Central memory CD8-positive, alpha-beta T cell (primary cell): ENCODE measurements at regions not wholly inside any gene's neighbourhood (a gene's known extent, or its start where the extent isn't known, plus 50 kb on each side); places are given as distances from the start of the nearest gene placed in this dataset.

Source experiments
- ATAC-seq: fragments of 150-1000 bp; cut with Tn5 transposase; replicated peaks from 2 replicates; pipeline ENCODE4 v1.10.0; 2022; ENCODE audit warnings: mild to moderate bottlenecking, moderate FRiP score, moderate number of reproducible peaks; ENCODE audit not compliant: poor library complexity, severe bottlenecking; ENCODE audit errors: extremely low read depth
- DNase-seq, 2 donors: peaks; one replicate each; pipeline ENCODE4 v3.0.0; 2021; ENCODE audit warnings: low spot score in 2 of 2
- H3K27ac Mint-ChIP-seq: one replicate; pipeline ENCODE4 v1.8.0; 2022; ENCODE audit warnings: low read depth, mild to moderate bottlenecking, moderate library complexity, mixed read lengths
- H3K27me3 Mint-ChIP-seq: one replicate; pipeline ENCODE4 v1.8.0; 2022; ENCODE audit warnings: mixed read lengths
- H3K36me3 Mint-ChIP-seq: one replicate; pipeline ENCODE4 v1.8.0; 2022; ENCODE audit warnings: mild to moderate bottlenecking, moderate library complexity, mixed read lengths; ENCODE audit not compliant: insufficient read depth
- H3K4me1 Mint-ChIP-seq: one replicate; pipeline ENCODE4 v1.8.0; 2022; ENCODE audit warnings: mixed read lengths
- H3K4me3 Mint-ChIP-seq: one replicate; pipeline ENCODE4 v1.8.0; 2022; ENCODE audit warnings: mild to moderate bottlenecking, moderate library complexity, mixed read lengths
- H3K9me3 Mint-ChIP-seq: one replicate; pipeline ENCODE4 v1.8.0; 2022; ENCODE audit warnings: mixed read lengths

- H3K27ac Mint-ChIP-seq: no peak overlapping the region
- no peak for ATAC-seq
- DNase-seq: no peak
- no peaks in the 10 kb centered on the region for H3K36me3 Mint-ChIP-seq
- H3K4me3 Mint-ChIP-seq: no peak overlapping the region
- peaks cover 14% of the 10 kb centered on the region for H3K9me3 Mint-ChIP-seq
- H3K4me1 Mint-ChIP-seq: no peaks in the 10 kb centered on the region
- H3K27me3 Mint-ChIP-seq: no peaks in the 10 kb centered on the region
Observed at GRCh38 chr5:17882760-17883488, 248.7 kb downstream of the TAF11L14 start.

- Mint-ChIP-seq H3K27ac (no peak overlapping the region), H3K4me3 (no peak overlapping the region), H3K9me3 (peaks cover 21% of the 10 kb centered on the region), H3K4me1 (no peaks in the 10 kb centered on the region), H3K36me3 (no peaks in the 10 kb centered on the region), H3K27me3 (no peaks in the 10 kb centered on the region)
- no peak for DNase-seq
- no peak for ATAC-seq
Observed at GRCh38 chr5:17888155-17888554, 253.9 kb downstream of the TAF11L14 start.

- Mint-ChIP-seq H3K4me3 (no peak overlapping the region), H3K27me3 (no peaks in the 10 kb centered on the region), H3K4me1 (no peaks in the 10 kb centered on the region), H3K27ac (no peak overlapping the region), H3K9me3 (peaks cover 13% of the 10 kb centered on the region), H3K36me3 (peaks cover 1% of the 10 kb centered on the region)
- DNase-seq (no peak), ATAC-seq (no peak)
Observed at GRCh38 chr5:17890501-17890900, 256.2 kb downstream of the TAF11L14 start.

GRCh38 chr5:17891881-17892280 is 257.6 kb downstream of the TAF11L14 start:
- ATAC-seq: no peak
- Mint-ChIP-seq H3K36me3 (peaks cover 1% of the 10 kb centered on the region), H3K27me3 (no peaks in the 10 kb centered on the region), H3K4me1 (no peaks in the 10 kb centered on the region), H3K4me3 (no peak overlapping the region), H3K27ac (no peak overlapping the region), H3K9me3 (peaks cover 18% of the 10 kb centered on the region)
- DNase-seq: no peak

- ATAC-seq (no peak), DNase-seq (no peak)
- Mint-ChIP-seq H3K4me1 (no peaks in the 10 kb centered on the region), H3K4me3 (no peak overlapping the region), H3K9me3 (peaks cover 15% of the 10 kb centered on the region), H3K27ac (no peak overlapping the region), H3K36me3 (peaks cover 1% of the 10 kb centered on the region), H3K27me3 (no peaks in the 10 kb centered on the region)
Observed at GRCh38 chr5:17893026-17893635, 258.9 kb downstream of the TAF11L14 start.

GRCh38 chr5:17895288-17896033 is 261.2 kb downstream of the TAF11L14 start:
- DNase-seq (no peak), ATAC-seq (no peak)
- H3K27ac Mint-ChIP-seq: no peak overlapping the region
- H3K4me1 Mint-ChIP-seq: no peaks in the 10 kb centered on the region
- no peak overlapping the region for H3K4me3 Mint-ChIP-seq
- peaks cover 1% of the 10 kb centered on the region for H3K36me3 Mint-ChIP-seq
- H3K27me3 Mint-ChIP-seq: no peaks in the 10 kb centered on the region
- H3K9me3 Mint-ChIP-seq: peaks cover 20% of the 10 kb centered on the region

- ATAC-seq: no peak
- H3K36me3 Mint-ChIP-seq: peaks cover 1% of the 10 kb centered on the region
- H3K27me3 Mint-ChIP-seq: no peaks in the 10 kb centered on the region
- no peak overlapping the region for H3K27ac Mint-ChIP-seq
- no peaks in the 10 kb centered on the region for H3K4me1 Mint-ChIP-seq
- no peak for DNase-seq
- peaks cover 24% of the 10 kb centered on the region for H3K9me3 Mint-ChIP-seq
- no peak overlapping the region for H3K4me3 Mint-ChIP-seq
Observed at GRCh38 chr5:17896605-17897004, 262.3 kb downstream of the TAF11L14 start.

GRCh38 chr5:17897776-17898175 is 263.5 kb downstream of the TAF11L14 start:
- H3K9me3 Mint-ChIP-seq: peaks cover 34% of the 10 kb centered on the region
- ATAC-seq: no peak
- H3K27ac Mint-ChIP-seq: no peak overlapping the region
- no peak for DNase-seq
- H3K4me1 Mint-ChIP-seq: no peaks in the 10 kb centered on the region
- H3K36me3 Mint-ChIP-seq: peaks cover 1% of the 10 kb centered on the region
- no peak overlapping the region for H3K4me3 Mint-ChIP-seq
- H3K27me3 Mint-ChIP-seq: no peaks in the 10 kb centered on the region

- H3K4me1 Mint-ChIP-seq: no peaks in the 10 kb centered on the region
- H3K36me3 Mint-ChIP-seq: peaks cover 1% of the 10 kb centered on the region
- no peak overlapping the region for H3K27ac Mint-ChIP-seq
- peaks cover 41% of the 10 kb centered on the region for H3K9me3 Mint-ChIP-seq
- no peak overlapping the region for H3K4me3 Mint-ChIP-seq
- no peaks in the 10 kb centered on the region for H3K27me3 Mint-ChIP-seq
- DNase-seq (no peak), ATAC-seq (no peak)
Observed at GRCh38 chr5:17898766-17899165, 264.5 kb downstream of the TAF11L14 start.

- Mint-ChIP-seq H3K27me3 (no peaks in the 10 kb centered on the region), H3K9me3 (peaks cover 21% of the 10 kb centered on the region), H3K4me1 (no peaks in the 10 kb centered on the region), H3K36me3 (no peaks in the 10 kb centered on the region), H3K27ac (no peak overlapping the region), H3K4me3 (no peak overlapping the region)
- DNase-seq: no peak
- ATAC-seq: no peak
Observed at GRCh38 chr5:17907094-17907493, 272.8 kb downstream of the TAF11L14 start.

- Mint-ChIP-seq H3K27ac (no peak overlapping the region), H3K36me3 (no peaks in the 10 kb centered on the region), H3K4me3 (no peak overlapping the region), H3K9me3 (peaks cover 13% of the 10 kb centered on the region), H3K27me3 (no peaks in the 10 kb centered on the region), H3K4me1 (no peaks in the 10 kb centered on the region)
- no peak for ATAC-seq
- no peak for DNase-seq
Observed at GRCh38 chr5:17910318-17910717, 276.1 kb downstream of the TAF11L14 start.

- H3K4me1 Mint-ChIP-seq: no peaks in the 10 kb centered on the region
- H3K27me3 Mint-ChIP-seq: no peaks in the 10 kb centered on the region
- H3K4me3 Mint-ChIP-seq: no peak overlapping the region
- peaks cover 13% of the 10 kb centered on the region for H3K9me3 Mint-ChIP-seq
- ATAC-seq: no peak
- no peak for DNase-seq
- no peaks in the 10 kb centered on the region for H3K36me3 Mint-ChIP-seq
- H3K27ac Mint-ChIP-seq: no peak overlapping the region
Observed at GRCh38 chr5:17912794-17913193, 278.5 kb downstream of the TAF11L14 start.

GRCh38 chr5:17916446-17916845 is 282.2 kb downstream of the TAF11L14 start:
- H3K4me1 Mint-ChIP-seq: no peaks in the 10 kb centered on the region
- no peak for ATAC-seq
- H3K27ac Mint-ChIP-seq: no peak overlapping the region
- H3K27me3 Mint-ChIP-seq: no peaks in the 10 kb centered on the region
- no peak for DNase-seq
- H3K4me3 Mint-ChIP-seq: no peak overlapping the region
- H3K36me3 Mint-ChIP-seq: no peaks in the 10 kb centered on the region
- peaks cover 14% of the 10 kb centered on the region for H3K9me3 Mint-ChIP-seq
